RWPE2 (cell line): ENCODE measurements at regions not wholly inside any gene's neighbourhood (a gene's known extent, or its start where the extent isn't known, plus 50 kb on each side); places are given as distances from the start of the nearest gene placed in this dataset.

Source experiments
- ATAC-seq: fragments of 200-7000 bp; cut with Tn5 transposase; 3 replicates; pipeline ENCODE4 v1.9.1; 2021; ENCODE audit warnings: low read depth
- DNase-seq: peaks from one replicate; pipeline ENCODE4 v3.0.0-alpha.2; 2020; ENCODE audit warnings: low spot score
- H3K27ac ChIP-seq: fragments of 450-650 bp; 2 replicates; pipeline ENCODE4 v1.5.1; 2017; ENCODE audit warnings: mild to moderate bottlenecking; ENCODE audit not compliant: poor library complexity, severe bottlenecking
- H3K27me3 ChIP-seq: fragments of 250-450 bp; sonication (Bioruptor Pico); 2 replicates; pipeline ENCODE4 v1.5.1; 2021; ENCODE audit warnings: mild to moderate bottlenecking, moderate library complexity; ENCODE audit not compliant: insufficient read depth, poor library complexity, severe bottlenecking
- H3K36me3 ChIP-seq: fragments of 250-450 bp; sonication (Bioruptor Pico); 2 replicates; pipeline ENCODE4 v1.5.1; 2020; ENCODE audit warnings: low read depth, mild to moderate bottlenecking, moderate library complexity
- H3K4me1 ChIP-seq: fragments of 250-450 bp; sonication (Bioruptor Pico); 2 replicates; pipeline ENCODE4 v1.5.1; 2021; ENCODE audit warnings: mild to moderate bottlenecking, moderate library complexity; ENCODE audit not compliant: insufficient read depth, poor library complexity, severe bottlenecking
- H3K4me3 ChIP-seq: fragments of 250-450 bp; sonication (Bioruptor Pico); 2 replicates; pipeline ENCODE4 v1.5.1; 2021; ENCODE audit warnings: mild to moderate bottlenecking, moderate library complexity; ENCODE audit not compliant: severe bottlenecking
- H3K9me3 ChIP-seq: fragments of 250-450 bp; sonication (Bioruptor Pico); 2 replicates; pipeline ENCODE4 v1.5.1; 2021; ENCODE audit warnings: mild to moderate bottlenecking, moderate library complexity; ENCODE audit not compliant: severe bottlenecking
- CTCF ChIP-seq: fragments of 450-650 bp; IDR thresholded peaks from one replicate; pipeline ENCODE4 v1.5.1; 2017; ENCODE audit warnings: mild to moderate bottlenecking, moderate library complexity; ENCODE audit not compliant: poor library complexity, severe bottlenecking

GRCh38 chr11:114819028-114819427 is 140.7 kb downstream of the NXPE2 start:
- no peak for TF ChIP-seq CTCF
- H3K4me3 ChIP-seq: no peak overlapping the region
- DNase-seq: no peak
- no peaks in the 10 kb centered on the region for H3K9me3 ChIP-seq
- no peak overlapping the region for H3K27ac ChIP-seq
- H3K36me3 ChIP-seq: no peaks in the 10 kb centered on the region
- no peaks in the 10 kb centered on the region for H3K4me1 ChIP-seq
- ATAC-seq: no peak
- no peaks in the 10 kb centered on the region for H3K27me3 ChIP-seq

- H3K4me3 ChIP-seq: no peak overlapping the region
- H3K4me1 ChIP-seq: no peaks in the 10 kb centered on the region
- ATAC-seq: no peak
Observed at GRCh38 chr11:114820621-114821020, 142.3 kb downstream of the NXPE2 start.

GRCh38 chr11:114821621-114822412 is 143.5 kb downstream of the NXPE2 start:
- Histone ChIP-seq H3K9me3 (no peaks in the 10 kb centered on the region), H3K4me3 (no peak overlapping the region), H3K4me1 (no peaks in the 10 kb centered on the region), H3K36me3 (no peaks in the 10 kb centered on the region), H3K27me3 (no peaks in the 10 kb centered on the region), H3K27ac (no peak overlapping the region)
- no peak for DNase-seq
- 0 out of 3 replicates have a peak, but pooled peaks have one; percentile 25 for ATAC-seq
- TF ChIP-seq CTCF: no peak

More at GRCh38 chr11:114820621-114821020, 142.3 kb downstream of the NXPE2 start:
- no peaks in the 10 kb centered on the region for H3K9me3 ChIP-seq
- H3K27me3 ChIP-seq: no peaks in the 10 kb centered on the region
- DNase-seq: no peak
- no peak overlapping the region for H3K27ac ChIP-seq
- no peaks in the 10 kb centered on the region for H3K36me3 ChIP-seq
- TF ChIP-seq CTCF: no peak

GRCh38 chr11:114826910-114827442 is 148.6 kb downstream of the NXPE2 start:
- no peak for ATAC-seq

More at GRCh38 chr11:114826910-114827442, 148.6 kb downstream of the NXPE2 start:
- DNase-seq: no peak
- no peaks in the 10 kb centered on the region for H3K9me3 ChIP-seq
- no peak for TF ChIP-seq CTCF
- H3K27me3 ChIP-seq: no peaks in the 10 kb centered on the region
- no peak overlapping the region for H3K4me3 ChIP-seq
- H3K4me1 ChIP-seq: no peaks in the 10 kb centered on the region
- no peaks in the 10 kb centered on the region for H3K36me3 ChIP-seq
- H3K27ac ChIP-seq: no peak overlapping the region
